DND-41 (cell line): ENCODE measurements at regions not wholly inside any gene's neighbourhood (a gene's known extent, or its start where the extent isn't known, plus 50 kb on each side); places are given as distances from the start of the nearest gene placed in this dataset.
A peak's percentile ranks its signal among the peaks of the same experiment; 100 is the strongest.

ENCODE experiments used
- ATAC-seq: fragments of 200-7000 bp; cut with Tn5 transposase; 3 replicates; pipeline ENCODE4 v1.9.1; 2021; ENCODE audit warnings: low read depth; ENCODE audit not compliant: insufficient read depth
- DNase-seq: peaks from one replicate; pipeline ENCODE4 v3.0.0-alpha.2; 2020
- H2AFZ ChIP-seq: 2 replicates; pipeline ENCODE4 v1.6.0; 2012; ENCODE audit warnings: low read depth, low read length
- H3K27ac ChIP-seq: 2 replicates; pipeline ENCODE4 v1.5.1; 2012; ENCODE audit warnings: low read length, inconsistent platforms
- H3K27me3 ChIP-seq: fragments of 200-600 bp; sonication (generic); 2 replicates; pipeline ENCODE4 v1.6.0; 2012; ENCODE audit warnings: low read length, mild to moderate bottlenecking, inconsistent platforms; ENCODE audit not compliant: insufficient read depth, poor library complexity
- H3K36me3 ChIP-seq: 2 replicates; pipeline ENCODE4 v1.5.1; 2012; ENCODE audit warnings: low read length, inconsistent platforms; ENCODE audit not compliant: insufficient read depth
- H3K4me1 ChIP-seq: 2 replicates; pipeline ENCODE4 v1.5.1; 2012; ENCODE audit warnings: mild to moderate bottlenecking, low read length; ENCODE audit not compliant: insufficient read depth
- H3K4me2 ChIP-seq: 2 replicates; pipeline ENCODE4 v1.6.0; 2012; ENCODE audit warnings: mild to moderate bottlenecking, moderate library complexity, low read length, inconsistent platforms; ENCODE audit not compliant: insufficient read depth
- H3K4me3 ChIP-seq, 2 experiments: fragments of 200-600 bp in 1 of 2; shearing (Covaris generic) in 1 of 2; 2 replicates each; pipeline ENCODE4 v1.5.1; 2012 to 2016; ENCODE audit warnings: inconsistent platforms in 2 of 2, low read length in 2 of 2, mild to moderate bottlenecking in 2 of 2, low read depth in 1 of 2, moderate library complexity in 1 of 2
- H3K79me2 ChIP-seq: 2 replicates; pipeline ENCODE4 v1.6.0; 2012; ENCODE audit warnings: low read length, inconsistent platforms; ENCODE audit not compliant: insufficient read depth
- H3K9ac ChIP-seq: 2 replicates; pipeline ENCODE4 v1.6.0; 2012; ENCODE audit warnings: low read depth, mild to moderate bottlenecking, inconsistent platforms, low read length, moderate library complexity
- H3K9me3 ChIP-seq: 2 replicates; pipeline ENCODE4 v1.5.1; 2012; ENCODE audit warnings: low read length, moderate library complexity, mild to moderate bottlenecking, inconsistent platforms; ENCODE audit not compliant: insufficient read depth, severe bottlenecking
- H4K20me1 ChIP-seq: 2 replicates; pipeline ENCODE4 v1.6.0; 2012; ENCODE audit warnings: low read length; ENCODE audit not compliant: insufficient read depth
- CTCF ChIP-seq: IDR thresholded peaks from 2 replicates; pipeline ENCODE4 v1.5.1; 2012; ENCODE audit warnings: borderline replicate concordance, low read length, moderate library complexity, mild to moderate bottlenecking; ENCODE audit not compliant: poor library complexity, severe bottlenecking; ENCODE audit errors: extremely low read depth
- EZH2 ChIP-seq: IDR thresholded peaks from 3 replicates; pipeline ENCODE4 v1.6.1; 2012; ENCODE audit warnings: borderline replicate concordance, low read depth, mild to moderate bottlenecking, moderate library complexity, low read length, inconsistent platforms; ENCODE audit not compliant: severe bottlenecking

DNA sequence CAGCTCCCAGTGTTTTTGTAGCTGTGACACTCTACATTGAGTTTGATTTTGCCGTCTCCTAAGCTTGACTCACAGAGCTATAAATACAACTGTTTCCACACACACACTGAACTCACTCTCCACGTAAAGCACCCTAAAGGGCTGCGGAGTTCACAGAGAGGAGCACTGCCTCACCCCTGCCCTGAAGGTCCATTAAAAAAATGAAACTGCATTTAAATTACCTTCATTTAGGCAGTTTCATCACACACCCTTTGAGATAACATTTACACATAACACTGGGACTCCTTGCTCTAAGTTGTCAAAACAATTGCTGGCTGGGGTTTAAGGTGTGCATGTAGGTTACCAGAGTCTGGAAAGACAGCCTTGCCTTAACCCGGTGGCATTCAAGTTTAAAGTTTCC is 137.1 kb upstream of the MAGI3 start:
- H3K4me3 ChIP-seq, result no peak overlapping the region
- no peaks in the 10 kb centered on the region for H3K4me1 ChIP-seq
- no peak overlapping the region for H3K9ac ChIP-seq
- H3K36me3 ChIP-seq, result no peaks in the 10 kb centered on the region
- H3K27ac ChIP-seq, result no peak overlapping the region
- H3K27me3 ChIP-seq, result peaks cover 8% of the 10 kb centered on the region
- H4K20me1 ChIP-seq, result no peaks in the 10 kb centered on the region
- H3K9me3 ChIP-seq, result no peaks in the 10 kb centered on the region
- H2AFZ ChIP-seq, result no peak overlapping the region
- TF ChIP-seq EZH2, result no peak
- no peak for TF ChIP-seq CTCF
- no peak for DNase-seq
- no peak overlapping the region for H3K4me2 ChIP-seq
- H3K79me2 ChIP-seq, result no peaks in the 10 kb centered on the region
- no peak for ATAC-seq

GRCh38 chr1:113253590-113253989 is 136.7 kb upstream of the MAGI3 start:
- Histone ChIP-seq H3K4me3 (no peak overlapping the region), H3K4me2 (no peak overlapping the region), H4K20me1 (no peaks in the 10 kb centered on the region), H3K9ac (no peak overlapping the region), H3K27ac (no peak overlapping the region), H3K9me3 (no peaks in the 10 kb centered on the region), H3K79me2 (no peaks in the 10 kb centered on the region), H3K4me1 (no peaks in the 10 kb centered on the region), H2AFZ (no peak overlapping the region), H3K36me3 (no peaks in the 10 kb centered on the region), H3K27me3 (peaks cover 8% of the 10 kb centered on the region)
- ATAC-seq (no peak), DNase-seq (no peak)
- TF ChIP-seq CTCF, result no peak
- TF ChIP-seq EZH2, result no peak

DNA sequence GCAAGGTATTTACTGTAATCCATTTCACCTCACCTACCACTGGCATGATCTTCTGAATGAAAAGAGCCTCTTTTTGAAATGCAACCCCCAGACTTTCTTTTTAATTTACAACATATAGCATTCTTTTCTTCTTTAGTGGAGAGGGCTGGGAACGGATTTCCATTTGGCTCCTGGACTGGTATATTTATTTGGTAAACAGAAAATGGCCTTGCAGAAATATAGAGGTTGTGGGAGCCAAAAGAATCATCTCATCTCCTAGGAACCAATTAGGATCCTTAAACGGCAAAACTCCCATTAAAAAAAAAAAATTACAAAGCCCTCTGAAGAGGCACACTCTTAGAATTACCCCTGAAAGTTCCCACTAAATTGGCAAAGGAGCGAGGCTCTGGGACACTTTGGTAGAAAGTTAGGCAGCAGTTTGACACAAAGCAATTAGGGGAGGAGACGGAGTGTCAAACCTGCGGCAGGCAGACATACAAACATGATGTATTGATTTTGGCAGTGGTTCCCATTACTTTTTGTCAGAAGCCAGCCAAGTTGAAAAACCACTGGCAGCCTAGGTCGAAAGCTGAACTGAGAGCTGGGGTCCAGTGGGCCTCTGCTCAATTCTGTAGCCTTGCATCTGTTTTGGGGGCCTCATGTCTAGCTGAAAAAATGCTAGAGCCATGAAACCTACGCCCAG is 135.1 kb upstream of the MAGI3 start:
- DNase-seq (no peak), ATAC-seq (no peak)
- no peak overlapping the region for H3K4me2 ChIP-seq
- H3K4me3 ChIP-seq, result no peak overlapping the region
- H3K27me3 ChIP-seq, result peaks cover 14% of the 10 kb centered on the region
- no peaks in the 10 kb centered on the region for H4K20me1 ChIP-seq
- H3K9ac ChIP-seq, result no peak overlapping the region
- H3K36me3 ChIP-seq, result no peaks in the 10 kb centered on the region
- H3K9me3 ChIP-seq, result no peaks in the 10 kb centered on the region
- no peaks in the 10 kb centered on the region for H3K79me2 ChIP-seq
- no peak overlapping the region for H2AFZ ChIP-seq
- TF ChIP-seq CTCF (no peak), EZH2 (no peak)
- H3K27ac ChIP-seq, result no peak overlapping the region
- H3K4me1 ChIP-seq, result no peaks in the 10 kb centered on the region

DNA sequence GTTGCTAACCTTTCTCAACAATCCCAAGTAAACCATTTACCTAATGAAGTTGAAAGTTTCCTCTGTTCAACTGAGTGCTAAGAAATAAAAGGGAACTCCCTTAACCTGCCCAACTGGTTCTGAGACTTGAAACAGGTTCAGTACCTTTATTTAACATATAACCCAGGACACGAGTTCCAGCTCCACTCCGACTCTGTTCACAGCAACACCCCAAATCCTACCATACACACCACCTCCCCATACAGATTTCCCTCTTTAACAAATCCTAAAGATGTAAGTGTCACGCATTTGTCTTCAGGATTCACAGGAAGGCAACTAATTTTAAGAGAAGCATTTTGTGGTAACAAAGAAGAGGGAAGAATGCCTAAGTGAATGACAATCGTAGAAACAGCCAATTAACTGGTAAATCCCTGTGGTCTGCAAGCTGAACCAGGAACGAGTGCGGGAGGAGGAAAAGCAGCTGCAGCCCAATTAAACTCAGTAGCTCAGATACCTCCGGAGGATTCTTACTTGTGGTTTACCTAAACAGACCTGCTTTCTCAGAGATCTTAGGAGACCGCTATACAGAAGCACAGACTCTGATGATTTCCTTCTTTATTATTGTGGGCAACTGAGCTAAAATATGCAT is 134.5 kb upstream of the MAGI3 start:
- H3K9me3 ChIP-seq, result no peaks in the 10 kb centered on the region
- no peak overlapping the region for H3K9ac ChIP-seq
- ATAC-seq (peak; percentile 67), DNase-seq (no peak)
- H3K4me3 ChIP-seq, result no peak overlapping the region
- no peaks in the 10 kb centered on the region for H3K36me3 ChIP-seq
- no peaks in the 10 kb centered on the region for H4K20me1 ChIP-seq
- no peaks in the 10 kb centered on the region for H3K4me1 ChIP-seq
- H3K79me2 ChIP-seq, result no peaks in the 10 kb centered on the region
- H3K27me3 ChIP-seq, result peaks cover 16% of the 10 kb centered on the region
- H3K27ac ChIP-seq, result no peak overlapping the region
- H2AFZ ChIP-seq, result no peak overlapping the region
- no peak overlapping the region for H3K4me2 ChIP-seq
- TF ChIP-seq EZH2, result no peak
- no peak for TF ChIP-seq CTCF
